H1 (cell line): ENCODE measurements at regions not wholly inside any gene's neighbourhood (a gene's known extent, or its start where the extent isn't known, plus 50 kb on each side); places are given as distances from the start of the nearest gene placed in this dataset.

ENCODE experiments used
- RAD21 ChIP-seq, 2 experiments: IDR thresholded peaks in 1 of 2; conservative IDR thresholded peaks in 1 of 2; 2 replicates each; pipeline ENCODE4 v1.6.1; 2011; ENCODE audit warnings: low read depth in 2 of 2, low read length in 2 of 2, improper control_type of control experiment in 1 of 2, inconsistent platforms in 1 of 2, mild to moderate bottlenecking in 1 of 2, moderate library complexity in 1 of 2
- RFX5 ChIP-seq: IDR thresholded peaks from 2 replicates; pipeline ENCODE4 v1.6.1; 2011; ENCODE audit warnings: low read depth, low read length, improper control_type of control experiment, borderline replicate concordance

- TF ChIP-seq RFX5 (no peak), RAD21 (IDR thresholded peaks at IDR 0.05 in 1 of 2, conservative IDR thresholded peaks at IDR 0.05 in 1 of 2; ENCODE audit: low read depth in 2 of 2, low read length in 2 of 2) (no peak)
Measured at GRCh38 chr6:219019-219570, 73.2 kb upstream of the DUSP22 start.
